SK-N-SH treated with all-trans-retinoic acid at 6 μM for 48 hours (cell line): ENCODE measurements at regions not wholly inside any gene's neighbourhood (a gene's known extent, or its start where the extent isn't known, plus 50 kb on each side); places are given as distances from the start of the nearest gene placed in this dataset.

ENCODE experiments used
- ATAC-seq: fragments of 200-7000 bp; cut with Tn5 transposase; 3 replicates; pipeline ENCODE4 v1.9.1; 2020; ENCODE audit warnings: mild to moderate bottlenecking, moderate library complexity
- ARNTL ChIP-seq: fragments of 450-650 bp; formaldehyde crosslinking; IDR thresholded peaks from 2 replicates; pipeline ENCODE4 v1.5.0; 2020; ENCODE audit warnings: low read depth, mild to moderate bottlenecking, moderate library complexity, borderline replicate concordance
- BACH2 ChIP-seq: fragments of 250-450 bp; sonication (Bioruptor Pico); IDR thresholded peaks from 2 replicates; pipeline ENCODE4 v1.9.0; 2021; ENCODE audit warnings: mild to moderate bottlenecking, borderline replicate concordance
- CSDC2 ChIP-seq: fragments of 250-450 bp; sonication (Bioruptor Pico); IDR thresholded peaks from 2 replicates; pipeline ENCODE4 v1.5.0; 2020; ENCODE audit warnings: mild to moderate bottlenecking, moderate library complexity
- ESRRG ChIP-seq: fragments of 250-450 bp; sonication (Bioruptor Pico); IDR thresholded peaks from 2 replicates; pipeline ENCODE4 v1.6.1; 2021; ENCODE audit warnings: mild to moderate bottlenecking
- GLIS3 ChIP-seq: fragments of 250-450 bp; sonication (Bioruptor Pico); IDR thresholded peaks from 2 replicates; pipeline ENCODE4 v1.5.0; 2020; ENCODE audit warnings: mild to moderate bottlenecking, moderate library complexity
- ISL1 ChIP-seq: fragments of 250-450 bp; sonication (Bioruptor Pico); IDR thresholded peaks from 2 replicates; pipeline ENCODE4 v2.1.2; 2022; ENCODE audit warnings: mild to moderate bottlenecking, moderate library complexity
- OSR1 ChIP-seq: fragments of 250-450 bp; sonication (Bioruptor Pico); IDR thresholded peaks from 2 replicates; pipeline ENCODE4 v1.8.0; 2022; ENCODE audit warnings: moderate library complexity, mild to moderate bottlenecking, inconsistent platforms
- RARB ChIP-seq: fragments of 250-450 bp; sonication (Bioruptor Pico); IDR thresholded peaks from 2 replicates; pipeline ENCODE4 v1.8.0; 2021; ENCODE audit warnings: mild to moderate bottlenecking, moderate library complexity
- SNAI2 ChIP-seq: fragments of 250-450 bp; sonication (Bioruptor Pico); IDR thresholded peaks from 2 replicates; pipeline ENCODE4 v1.5.0; 2020; ENCODE audit warnings: mild to moderate bottlenecking, moderate library complexity
- TCF4 ChIP-seq: fragments of 250-450 bp; sonication (Bioruptor Pico); IDR thresholded peaks from 2 replicates; pipeline ENCODE4 v1.8.0; 2021; ENCODE audit warnings: mild to moderate bottlenecking, moderate library complexity, borderline replicate concordance
- TOX ChIP-seq: fragments of 250-450 bp; sonication (Bioruptor Pico); IDR thresholded peaks from 2 replicates; pipeline ENCODE4 v1.8.0; 2021; ENCODE audit warnings: mild to moderate bottlenecking, moderate library complexity, borderline replicate concordance
- ZC3H10 ChIP-seq: fragments of 250-450 bp; sonication (Bioruptor Pico); IDR thresholded peaks from 2 replicates; pipeline ENCODE4 v1.5.1; 2021; ENCODE audit warnings: mild to moderate bottlenecking, moderate library complexity
- ZFP3 ChIP-seq: fragments of 250-450 bp; sonication (Bioruptor Pico); IDR thresholded peaks from 2 replicates; pipeline ENCODE4 v1.5.0; 2020; ENCODE audit warnings: mild to moderate bottlenecking, moderate library complexity
- ZFP30 ChIP-seq: fragments of 450-650 bp; formaldehyde crosslinking; IDR thresholded peaks from 2 replicates; pipeline ENCODE4 v1.5.0; 2022; ENCODE audit warnings: mild to moderate bottlenecking, moderate library complexity
- ZNF565 ChIP-seq: fragments of 450-650 bp; formaldehyde crosslinking; conservative IDR thresholded peaks from 2 replicates; pipeline ENCODE4 v1.5.0; 2020; ENCODE audit warnings: low read depth, mild to moderate bottlenecking, moderate library complexity
- ZNF70 ChIP-seq: fragments of 450-650 bp; formaldehyde crosslinking; IDR thresholded peaks from 2 replicates; pipeline ENCODE4 v1.5.0; 2020; ENCODE audit warnings: mild to moderate bottlenecking, moderate library complexity
- ZNF8 ChIP-seq: fragments of 450-650 bp; formaldehyde crosslinking; IDR thresholded peaks from 2 replicates; pipeline ENCODE4 v1.5.0; 2020; ENCODE audit warnings: mild to moderate bottlenecking, moderate library complexity
- TF ChIP-seq, protein P1 (sequence below): fragments of 250-450 bp; sonication (Bioruptor Pico); IDR thresholded peaks from 2 replicates; pipeline ENCODE4 v1.8.0; 2021; ENCODE audit warnings: low read depth, mild to moderate bottlenecking, moderate library complexity, borderline replicate concordance
- TF ChIP-seq, protein P2 (sequence below): fragments of 250-450 bp; sonication (Bioruptor Pico); IDR thresholded peaks from 2 replicates; pipeline ENCODE4 v1.8.0; 2020; ENCODE audit warnings: mild to moderate bottlenecking, moderate library complexity, borderline replicate concordance
- TF ChIP-seq, protein P3 (sequence below): fragments of 250-450 bp; sonication (Bioruptor Pico); IDR thresholded peaks from 2 replicates; pipeline ENCODE4 v1.5.0; 2020; ENCODE audit warnings: mild to moderate bottlenecking, moderate library complexity
- TF ChIP-seq, protein P4 (sequence below): fragments of 250-450 bp; sonication (Bioruptor Pico); IDR thresholded peaks from 2 replicates; pipeline ENCODE4 v1.5.1; 2020; ENCODE audit warnings: low read depth, mild to moderate bottlenecking, moderate library complexity
- TF ChIP-seq, protein P5 (sequence below): fragments of 250-450 bp; sonication (Bioruptor Pico); IDR thresholded peaks from 2 replicates; pipeline ENCODE4 v1.5.1; 2021; ENCODE audit warnings: mild to moderate bottlenecking, moderate library complexity

DNA sequence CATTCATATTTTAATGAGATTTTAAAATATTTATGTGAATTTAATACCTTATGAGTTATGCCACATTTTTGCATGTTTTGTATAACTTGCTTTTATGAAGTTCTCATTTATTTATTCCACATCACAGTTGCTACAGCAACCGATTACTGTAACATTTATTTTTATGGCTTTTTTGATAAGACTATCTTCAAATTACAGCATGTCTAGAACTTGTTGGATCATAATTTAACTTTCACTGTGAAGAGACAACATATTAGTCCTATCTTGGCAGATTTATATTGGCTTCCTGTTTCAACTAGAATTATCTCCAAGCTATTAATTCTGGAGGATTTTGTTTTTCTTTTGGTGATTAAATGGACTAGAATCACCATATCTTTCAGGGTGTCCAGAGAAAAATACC lies 793.7 kb upstream of the SLITRK5 start:
- no peak for TF ChIP-seq ARNTL
- no peak for TF ChIP-seq OSR1 (CRISPR knock-in tag)
- ATAC-seq: no peak

DNA sequence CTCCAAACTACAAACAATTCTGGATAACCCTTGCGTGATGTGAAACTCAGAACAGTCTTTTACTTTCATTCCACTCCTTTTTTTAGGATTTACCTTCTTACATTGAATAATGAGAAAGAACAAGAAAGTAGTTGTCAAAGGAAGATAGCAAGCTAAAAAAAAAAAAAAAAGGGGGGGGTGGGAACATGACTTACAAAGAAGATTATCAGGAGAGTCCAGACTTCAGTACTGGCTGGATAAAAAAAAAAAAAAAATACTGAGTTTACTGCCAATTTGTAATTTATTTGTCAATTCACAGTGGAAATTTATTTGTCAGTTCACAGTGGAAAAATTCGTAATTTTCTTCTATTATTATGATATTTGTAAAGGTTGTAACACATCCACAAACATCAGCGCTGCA lies 792.4 kb upstream of the SLITRK5 start:
- ATAC-seq: no peak
- no peak for TF ChIP-seq ZNF70 (CRISPR knock-in tag)
- no peak for TF ChIP-seq ZNF565 (CRISPR knock-in tag)
- no peak for TF ChIP-seq ZC3H10 (CRISPR knock-in tag)
- no peak for TF ChIP-seq ESRRG (CRISPR knock-in tag)
- TF ChIP-seq, protein P1, sequence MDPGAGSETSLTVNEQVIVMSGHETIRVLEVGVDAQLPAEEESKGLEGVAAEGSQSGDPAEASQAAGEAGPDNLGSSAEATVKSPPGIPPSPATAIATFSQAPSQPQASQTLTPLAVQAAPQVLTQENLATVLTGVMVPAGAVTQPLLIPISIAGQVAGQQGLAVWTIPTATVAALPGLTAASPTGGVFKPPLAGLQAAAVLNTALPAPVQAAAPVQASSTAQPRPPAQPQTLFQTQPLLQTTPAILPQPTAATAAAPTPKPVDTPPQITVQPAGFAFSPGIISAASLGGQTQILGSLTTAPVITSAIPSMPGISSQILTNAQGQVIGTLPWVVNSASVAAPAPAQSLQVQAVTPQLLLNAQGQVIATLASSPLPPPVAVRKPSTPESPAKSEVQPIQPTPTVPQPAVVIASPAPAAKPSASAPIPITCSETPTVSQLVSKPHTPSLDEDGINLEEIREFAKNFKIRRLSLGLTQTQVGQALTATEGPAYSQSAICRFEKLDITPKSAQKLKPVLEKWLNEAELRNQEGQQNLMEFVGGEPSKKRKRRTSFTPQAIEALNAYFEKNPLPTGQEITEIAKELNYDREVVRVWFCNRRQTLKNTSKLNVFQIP: no peak
- TF ChIP-seq, protein P2, sequence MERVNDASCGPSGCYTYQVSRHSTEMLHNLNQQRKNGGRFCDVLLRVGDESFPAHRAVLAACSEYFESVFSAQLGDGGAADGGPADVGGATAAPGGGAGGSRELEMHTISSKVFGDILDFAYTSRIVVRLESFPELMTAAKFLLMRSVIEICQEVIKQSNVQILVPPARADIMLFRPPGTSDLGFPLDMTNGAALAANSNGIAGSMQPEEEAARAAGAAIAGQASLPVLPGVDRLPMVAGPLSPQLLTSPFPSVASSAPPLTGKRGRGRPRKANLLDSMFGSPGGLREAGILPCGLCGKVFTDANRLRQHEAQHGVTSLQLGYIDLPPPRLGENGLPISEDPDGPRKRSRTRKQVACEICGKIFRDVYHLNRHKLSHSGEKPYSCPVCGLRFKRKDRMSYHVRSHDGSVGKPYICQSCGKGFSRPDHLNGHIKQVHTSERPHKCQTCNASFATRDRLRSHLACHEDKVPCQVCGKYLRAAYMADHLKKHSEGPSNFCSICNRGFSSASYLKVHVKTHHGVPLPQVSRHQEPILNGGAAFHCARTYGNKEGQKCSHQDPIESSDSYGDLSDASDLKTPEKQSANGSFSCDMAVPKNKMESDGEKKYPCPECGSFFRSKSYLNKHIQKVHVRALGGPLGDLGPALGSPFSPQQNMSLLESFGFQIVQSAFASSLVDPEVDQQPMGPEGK (CRISPR knock-in tag): no peak
- TF ChIP-seq, protein P3, sequence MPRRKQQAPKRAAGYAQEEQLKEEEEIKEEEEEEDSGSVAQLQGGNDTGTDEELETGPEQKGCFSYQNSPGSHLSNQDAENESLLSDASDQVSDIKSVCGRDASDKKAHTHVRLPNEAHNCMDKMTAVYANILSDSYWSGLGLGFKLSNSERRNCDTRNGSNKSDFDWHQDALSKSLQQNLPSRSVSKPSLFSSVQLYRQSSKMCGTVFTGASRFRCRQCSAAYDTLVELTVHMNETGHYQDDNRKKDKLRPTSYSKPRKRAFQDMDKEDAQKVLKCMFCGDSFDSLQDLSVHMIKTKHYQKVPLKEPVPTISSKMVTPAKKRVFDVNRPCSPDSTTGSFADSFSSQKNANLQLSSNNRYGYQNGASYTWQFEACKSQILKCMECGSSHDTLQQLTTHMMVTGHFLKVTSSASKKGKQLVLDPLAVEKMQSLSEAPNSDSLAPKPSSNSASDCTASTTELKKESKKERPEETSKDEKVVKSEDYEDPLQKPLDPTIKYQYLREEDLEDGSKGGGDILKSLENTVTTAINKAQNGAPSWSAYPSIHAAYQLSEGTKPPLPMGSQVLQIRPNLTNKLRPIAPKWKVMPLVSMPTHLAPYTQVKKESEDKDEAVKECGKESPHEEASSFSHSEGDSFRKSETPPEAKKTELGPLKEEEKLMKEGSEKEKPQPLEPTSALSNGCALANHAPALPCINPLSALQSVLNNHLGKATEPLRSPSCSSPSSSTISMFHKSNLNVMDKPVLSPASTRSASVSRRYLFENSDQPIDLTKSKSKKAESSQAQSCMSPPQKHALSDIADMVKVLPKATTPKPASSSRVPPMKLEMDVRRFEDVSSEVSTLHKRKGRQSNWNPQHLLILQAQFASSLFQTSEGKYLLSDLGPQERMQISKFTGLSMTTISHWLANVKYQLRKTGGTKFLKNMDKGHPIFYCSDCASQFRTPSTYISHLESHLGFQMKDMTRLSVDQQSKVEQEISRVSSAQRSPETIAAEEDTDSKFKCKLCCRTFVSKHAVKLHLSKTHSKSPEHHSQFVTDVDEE (CRISPR knock-in tag): no peak
- TF ChIP-seq TCF4 (CRISPR knock-in tag): no peak
- no peak for TF ChIP-seq SNAI2 (CRISPR knock-in tag)
- TF ChIP-seq RARB (CRISPR knock-in tag): no peak
- TF ChIP-seq ISL1 (CRISPR knock-in tag): no peak
- TF ChIP-seq CSDC2 (CRISPR knock-in tag): no peak
- TF ChIP-seq, protein P4, sequence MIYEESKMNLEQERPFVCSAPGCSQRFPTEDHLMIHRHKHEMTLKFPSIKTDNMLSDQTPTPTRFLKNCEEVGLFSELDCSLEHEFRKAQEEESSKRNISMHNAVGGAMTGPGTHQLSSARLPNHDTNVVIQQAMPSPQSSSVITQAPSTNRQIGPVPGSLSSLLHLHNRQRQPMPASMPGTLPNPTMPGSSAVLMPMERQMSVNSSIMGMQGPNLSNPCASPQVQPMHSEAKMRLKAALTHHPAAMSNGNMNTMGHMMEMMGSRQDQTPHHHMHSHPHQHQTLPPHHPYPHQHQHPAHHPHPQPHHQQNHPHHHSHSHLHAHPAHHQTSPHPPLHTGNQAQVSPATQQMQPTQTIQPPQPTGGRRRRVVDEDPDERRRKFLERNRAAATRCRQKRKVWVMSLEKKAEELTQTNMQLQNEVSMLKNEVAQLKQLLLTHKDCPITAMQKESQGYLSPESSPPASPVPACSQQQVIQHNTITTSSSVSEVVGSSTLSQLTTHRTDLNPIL: no peak
- no peak for TF ChIP-seq TOX (CRISPR knock-in tag)
- TF ChIP-seq ZFP30 (CRISPR knock-in tag): no peak
- no peak for TF ChIP-seq BACH2 (CRISPR knock-in tag)
- no peak for TF ChIP-seq ARNTL
- no peak for TF ChIP-seq ZNF8
- TF ChIP-seq ZFP3 (CRISPR knock-in tag): no peak
- TF ChIP-seq GLIS3: no peak

DNA sequence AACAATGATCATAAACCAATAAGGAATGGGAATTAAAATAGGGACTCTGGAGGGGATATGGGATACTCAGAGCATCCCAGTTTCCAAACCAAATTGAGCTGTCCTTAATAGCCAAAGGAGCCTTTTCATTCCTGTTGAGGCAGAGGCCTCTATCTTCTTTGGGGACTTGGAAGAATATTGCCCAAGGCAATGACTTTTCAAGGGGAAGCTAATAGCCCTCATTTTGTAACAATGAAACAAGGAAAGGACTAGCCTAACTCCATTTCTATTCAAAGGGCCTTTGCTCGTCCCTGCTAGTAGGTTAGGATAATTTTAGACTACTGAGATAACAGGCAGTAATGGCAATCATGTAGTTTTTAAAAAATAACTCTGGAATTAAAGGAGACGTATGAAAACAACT lies 789.8 kb upstream of the SLITRK5 start:
- no peak for ATAC-seq

More for the DNA sequence above, 789.8 kb upstream of the SLITRK5 start:
- no peak for TF ChIP-seq ZNF565 (CRISPR knock-in tag)
- no peak for TF ChIP-seq ESRRG (CRISPR knock-in tag)
- TF ChIP-seq BACH2 (CRISPR knock-in tag): no peak
- TF ChIP-seq, protein P5, sequence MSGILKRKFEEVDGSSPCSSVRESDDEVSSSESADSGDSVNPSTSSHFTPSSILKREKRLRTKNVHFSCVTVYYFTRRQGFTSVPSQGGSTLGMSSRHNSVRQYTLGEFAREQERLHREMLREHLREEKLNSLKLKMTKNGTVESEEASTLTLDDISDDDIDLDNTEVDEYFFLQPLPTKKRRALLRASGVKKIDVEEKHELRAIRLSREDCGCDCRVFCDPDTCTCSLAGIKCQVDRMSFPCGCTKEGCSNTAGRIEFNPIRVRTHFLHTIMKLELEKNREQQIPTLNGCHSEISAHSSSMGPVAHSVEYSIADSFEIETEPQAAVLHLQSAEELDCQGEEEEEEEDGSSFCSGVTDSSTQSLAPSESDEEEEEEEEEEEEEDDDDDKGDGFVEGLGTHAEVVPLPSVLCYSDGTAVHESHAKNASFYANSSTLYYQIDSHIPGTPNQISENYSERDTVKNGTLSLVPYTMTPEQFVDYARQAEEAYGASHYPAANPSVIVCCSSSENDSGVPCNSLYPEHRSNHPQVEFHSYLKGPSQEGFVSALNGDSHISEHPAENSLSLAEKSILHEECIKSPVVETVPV (CRISPR knock-in tag): no peak
- TF ChIP-seq, protein P2 (CRISPR knock-in tag): no peak
